OCI-LY3 (cell line): ENCODE measurements at regions not wholly inside any gene's neighbourhood (a gene's known extent, or its start where the extent isn't known, plus 50 kb on each side); places are given as distances from the start of the nearest gene placed in this dataset.

Experiments used
- CTCF ChIP-seq: fragments of 200-600, 300-600 bp; sonication (generic); IDR thresholded peaks from 2 replicates; pipeline ENCODE4 v1.5.1; 2014; ENCODE audit warnings: antibody characterized with exemption, low read length, low read depth
- EZH2phosphoT487 ChIP-seq: fragments of 200-600 bp; shearing (Covaris generic); IDR thresholded peaks from 2 replicates; pipeline ENCODE4 v1.6.1; 2018; ENCODE audit warnings: antibody characterized with exemption, mixed run types, low read depth

- TF ChIP-seq CTCF: no peak
- TF ChIP-seq EZH2phosphoT487: no peak
Observed at GRCh38 chr3:22156868-22157267, 405.9 kb upstream of the ZNF385D start.
